Putamen (tissue), 1 donor: ENCODE measurements at regions not wholly inside any gene's neighbourhood (a gene's known extent, or its start where the extent isn't known, plus 50 kb on each side); places are given as distances from the start of the nearest gene placed in this dataset.
"Not testable (repeated sequence)": the region's sequence is repeated elsewhere in the genome, so short reads cannot be mapped to it uniquely, and the experiment has no call there.

Source experiments
- DNase-seq: peaks from one replicate; pipeline ENCODE4 v3.0.0-alpha.2; 2016; ENCODE audit warnings: low spot score

DNA sequence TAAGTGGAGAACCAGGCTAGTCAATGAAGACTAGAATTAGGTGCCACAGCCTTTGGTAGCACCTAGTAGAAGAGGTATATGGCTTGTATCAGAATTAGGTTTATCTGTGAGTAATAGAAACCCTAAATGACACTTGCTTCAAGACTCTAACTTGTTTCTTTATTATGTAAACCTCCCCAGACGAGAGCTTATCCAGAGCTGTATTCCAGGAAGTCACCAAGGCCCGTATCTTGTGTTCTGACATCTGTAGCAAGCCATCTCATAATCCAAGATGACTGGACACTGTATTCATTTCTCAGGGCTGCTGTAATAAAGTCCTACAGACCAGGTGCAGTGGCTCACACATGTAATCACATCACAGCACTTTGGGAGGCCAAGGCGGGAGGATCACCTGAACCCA, 56.7 kb upstream of the PPP1R12A start:
- DNase-seq = no peak

- not testable (repeated sequence) for DNase-seq
Observed at GRCh38 chr12:79990509-79991338, 55.8 kb upstream of the PPP1R12A start.

DNA sequence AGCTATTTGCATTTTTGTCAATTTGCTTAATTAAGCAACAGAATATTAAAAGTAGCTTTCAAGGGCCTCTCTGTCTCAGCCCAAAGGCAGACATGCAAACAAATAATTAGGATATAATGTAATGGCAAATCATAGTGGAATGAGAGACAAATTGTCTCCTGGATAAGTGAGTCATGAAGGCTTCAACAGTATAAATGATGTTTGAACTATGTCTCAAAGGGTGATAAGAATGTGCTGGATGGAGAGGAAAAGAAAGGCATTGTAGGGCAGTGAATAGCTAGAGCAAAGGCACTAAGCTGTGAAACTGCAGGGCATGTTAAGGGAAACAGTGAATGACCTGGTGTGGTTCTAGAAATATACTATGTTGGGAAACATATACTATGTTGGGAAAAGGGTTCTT, 53.5 kb upstream of the PPP1R12A start:
- DNase-seq = no peak

GRCh38 chr12:79987731-79988130, 52.8 kb upstream of the PPP1R12A start:
- DNase-seq = no peak
